ENCODE measurements at regions not wholly inside any gene's neighbourhood (a gene's known extent, or its start where the extent isn't known, plus 50 kb on each side); places are given as distances from the start of the nearest gene placed in this dataset.

GRCh38 chr16:51755577-51756355 lies 604.7 kb upstream of the SALL1 start:
- TF ChIP-seq GATA2 (IDR thresholded peaks at IDR 0.05; ENCODE audit: low read depth, low read length) (no peak), GATA3 (IDR thresholded peaks at IDR 0.05; ENCODE audit: low read depth, low read length) (no peak)

Measured in SH-SY5Y (cell line).